HFFc6 (cell line): ENCODE measurements at regions not wholly inside any gene's neighbourhood (a gene's known extent, or its start where the extent isn't known, plus 50 kb on each side); places are given as distances from the start of the nearest gene placed in this dataset.

Experiments
- DNase-seq: peaks from one replicate; pipeline ENCODE4 v3.0.0-alpha.2; 2018
- H3K27ac Mint-ChIP-seq: 2 replicates; pipeline ENCODE4 v1.8.0; 2020; ENCODE audit warnings: mild to moderate bottlenecking, mixed read lengths
- H3K27me3 Mint-ChIP-seq: 2 replicates; pipeline ENCODE4 v1.8.0; 2021; ENCODE audit warnings: mild to moderate bottlenecking, moderate library complexity, mixed read lengths; ENCODE audit not compliant: insufficient read depth
- H3K36me3 Mint-ChIP-seq: 2 replicates; pipeline ENCODE4 v1.8.0; 2021; ENCODE audit warnings: low read depth, mixed read lengths
- H3K4me1 Mint-ChIP-seq: 2 replicates; pipeline ENCODE4 v1.8.0; 2020; ENCODE audit warnings: low read depth, mixed read lengths
- H3K4me3 Mint-ChIP-seq: 2 replicates; pipeline ENCODE4 v1.8.0; 2020; ENCODE audit warnings: mild to moderate bottlenecking, moderate library complexity, mixed read lengths
- H3K9me3 Mint-ChIP-seq: 2 replicates; pipeline ENCODE4 v1.8.0; 2020; ENCODE audit warnings: mild to moderate bottlenecking, mixed read lengths
- TF ChIP-seq, protein P1 (sequence below): fragments of 200-600 bp; sonication (generic); IDR thresholded peaks from 2 replicates; pipeline ENCODE4 v1.5.0; 2021; ENCODE audit warnings: antibody characterized with exemption, mild to moderate bottlenecking

DNA sequence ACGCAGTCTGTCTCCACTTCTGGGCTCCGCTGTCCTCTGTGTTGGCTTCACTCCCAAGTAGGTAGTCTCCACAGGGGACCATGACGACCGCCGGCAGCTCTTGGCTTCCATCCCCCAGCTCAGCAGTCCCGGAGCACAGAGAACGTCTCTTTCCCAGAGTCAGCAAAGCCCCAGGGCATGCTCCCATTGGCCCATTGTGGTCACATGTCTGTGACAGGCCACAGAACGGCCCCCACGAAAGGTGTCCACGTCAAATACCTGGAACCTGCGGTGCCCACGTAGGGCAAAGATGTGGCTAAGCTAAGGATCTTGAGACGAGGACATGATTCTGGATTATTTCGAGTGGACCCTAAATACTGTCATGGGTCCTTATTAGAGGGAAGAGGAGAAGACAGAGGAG lies 438.4 kb upstream of the SULF2 start:
- DNase-seq = no peak
- TF ChIP-seq, protein P1, sequence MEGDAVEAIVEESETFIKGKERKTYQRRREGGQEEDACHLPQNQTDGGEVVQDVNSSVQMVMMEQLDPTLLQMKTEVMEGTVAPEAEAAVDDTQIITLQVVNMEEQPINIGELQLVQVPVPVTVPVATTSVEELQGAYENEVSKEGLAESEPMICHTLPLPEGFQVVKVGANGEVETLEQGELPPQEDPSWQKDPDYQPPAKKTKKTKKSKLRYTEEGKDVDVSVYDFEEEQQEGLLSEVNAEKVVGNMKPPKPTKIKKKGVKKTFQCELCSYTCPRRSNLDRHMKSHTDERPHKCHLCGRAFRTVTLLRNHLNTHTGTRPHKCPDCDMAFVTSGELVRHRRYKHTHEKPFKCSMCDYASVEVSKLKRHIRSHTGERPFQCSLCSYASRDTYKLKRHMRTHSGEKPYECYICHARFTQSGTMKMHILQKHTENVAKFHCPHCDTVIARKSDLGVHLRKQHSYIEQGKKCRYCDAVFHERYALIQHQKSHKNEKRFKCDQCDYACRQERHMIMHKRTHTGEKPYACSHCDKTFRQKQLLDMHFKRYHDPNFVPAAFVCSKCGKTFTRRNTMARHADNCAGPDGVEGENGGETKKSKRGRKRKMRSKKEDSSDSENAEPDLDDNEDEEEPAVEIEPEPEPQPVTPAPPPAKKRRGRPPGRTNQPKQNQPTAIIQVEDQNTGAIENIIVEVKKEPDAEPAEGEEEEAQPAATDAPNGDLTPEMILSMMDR = no peak
- Mint-ChIP-seq H3K4me3 (no peak overlapping the region), H3K36me3 (peaks cover 9% of the 10 kb centered on the region; the same call in 1 of the 2 replicates), H3K27me3 (peaks cover 2% of the 10 kb centered on the region), H3K27ac (no peak overlapping the region), H3K9me3 (peaks cover 59% of the 10 kb centered on the region), H3K4me1 (no peaks in the 10 kb centered on the region)

DNA sequence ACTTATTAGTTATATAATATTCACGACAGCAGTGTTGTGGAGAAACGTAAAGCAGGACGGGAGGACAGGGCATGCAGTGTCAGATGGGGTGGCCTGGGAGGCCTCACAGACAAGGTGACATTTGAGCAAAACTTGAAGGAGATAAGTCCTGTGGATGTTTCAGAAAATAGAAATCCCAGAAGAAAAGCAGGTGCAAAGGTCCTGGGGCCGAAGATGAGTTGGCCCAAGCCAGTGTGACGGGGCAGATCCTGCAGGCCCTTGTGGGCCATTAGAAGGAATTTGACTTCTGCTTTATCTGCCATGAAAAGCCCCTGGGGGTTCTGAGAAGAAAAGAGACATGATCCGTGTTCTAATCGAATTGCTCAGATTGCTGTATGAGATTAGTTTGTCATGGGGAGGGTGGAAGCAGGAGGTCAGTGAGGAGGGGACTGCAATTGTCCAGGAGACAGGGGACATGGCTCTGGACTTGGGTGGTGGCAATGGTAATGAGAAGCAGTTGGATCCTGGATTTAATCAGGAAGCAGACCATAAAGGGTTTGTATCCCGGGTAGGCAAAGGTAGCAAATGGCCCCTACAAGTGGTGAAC lies 437.4 kb upstream of the SULF2 start:
- H3K4me3 Mint-ChIP-seq = no peak overlapping the region
- H3K9me3 Mint-ChIP-seq = peaks cover 64% of the 10 kb centered on the region
- no peak overlapping the region for H3K27ac Mint-ChIP-seq
- TF ChIP-seq, protein P1 = no peak
- peaks cover 2% of the 10 kb centered on the region for H3K27me3 Mint-ChIP-seq
- peaks cover 9% of the 10 kb centered on the region; the same call in 1 of the 2 replicates for H3K36me3 Mint-ChIP-seq
- H3K4me1 Mint-ChIP-seq = no peaks in the 10 kb centered on the region
- no peak for DNase-seq

DNA sequence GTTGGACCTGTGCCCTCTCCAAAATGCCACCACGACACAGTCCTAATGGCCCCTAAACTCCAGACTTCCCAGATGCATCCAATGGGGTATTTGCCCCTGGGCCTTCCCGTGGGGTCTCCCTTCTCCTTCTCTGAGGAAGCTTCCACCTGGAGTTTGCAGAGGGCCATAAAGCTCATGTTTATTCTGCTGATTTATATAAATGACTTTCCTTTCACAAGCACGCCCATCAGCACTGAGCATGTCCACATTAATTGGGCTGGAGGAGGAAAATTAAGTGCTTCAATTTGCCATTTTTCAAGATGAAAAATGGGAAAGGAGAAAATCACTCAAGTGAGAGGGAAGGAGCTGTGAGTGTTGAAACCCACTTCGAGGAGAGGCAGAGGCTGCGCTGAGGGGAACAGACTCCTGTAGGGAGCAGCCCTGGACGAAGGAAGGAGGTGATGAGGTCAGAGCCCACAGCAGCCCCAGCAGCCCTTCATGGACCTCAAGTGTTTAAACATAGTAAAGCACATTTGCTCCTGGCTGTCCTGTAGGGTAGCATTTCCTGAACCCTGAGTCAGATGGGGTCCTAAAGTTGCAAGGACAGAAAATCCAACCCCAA lies 434.9 kb upstream of the SULF2 start:
- H3K27me3 Mint-ChIP-seq = peaks cover 2% of the 10 kb centered on the region; the same call in 1 of the 2 replicates
- H3K27ac Mint-ChIP-seq = no peak overlapping the region
- peaks cover 63% of the 10 kb centered on the region for H3K9me3 Mint-ChIP-seq
- H3K36me3 Mint-ChIP-seq = 0 out of 2 replicates have a peak, but pooled peaks cover 8% of the 10 kb centered on the region
- TF ChIP-seq, protein P1 = no peak
- no peak for DNase-seq
- no peaks in the 10 kb centered on the region for H3K4me1 Mint-ChIP-seq
- H3K4me3 Mint-ChIP-seq = no peak overlapping the region

DNA sequence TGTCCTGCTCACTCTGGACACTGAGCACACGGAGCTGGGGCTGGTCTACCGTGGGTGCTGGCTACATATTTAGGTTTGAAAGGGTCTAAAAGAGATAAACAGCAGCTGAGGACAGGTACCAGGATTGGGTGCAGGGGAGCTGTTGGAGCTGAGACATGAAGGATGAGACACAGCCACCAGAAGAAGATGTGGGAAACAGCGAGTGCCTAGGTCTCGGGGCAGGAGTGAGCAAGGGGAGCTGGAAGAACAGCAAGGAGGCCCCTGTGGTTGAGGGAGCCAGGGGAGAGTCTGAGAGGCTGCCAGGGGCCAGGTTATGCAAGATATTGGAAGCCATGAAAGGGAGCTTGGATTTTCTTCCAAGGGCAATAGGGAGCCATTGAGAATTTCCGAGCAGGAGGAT lies 434.0 kb upstream of the SULF2 start:
- no peaks in the 10 kb centered on the region for H3K4me1 Mint-ChIP-seq
- no peak overlapping the region for H3K4me3 Mint-ChIP-seq
- no peak overlapping the region for H3K27ac Mint-ChIP-seq
- TF ChIP-seq, protein P1 = no peak
- H3K9me3 Mint-ChIP-seq = peaks cover 67% of the 10 kb centered on the region
- 0 out of 2 replicates have a peak, but pooled peaks cover 8% of the 10 kb centered on the region for H3K36me3 Mint-ChIP-seq
- H3K27me3 Mint-ChIP-seq = peaks cover 3% of the 10 kb centered on the region
- no peak for DNase-seq

DNA sequence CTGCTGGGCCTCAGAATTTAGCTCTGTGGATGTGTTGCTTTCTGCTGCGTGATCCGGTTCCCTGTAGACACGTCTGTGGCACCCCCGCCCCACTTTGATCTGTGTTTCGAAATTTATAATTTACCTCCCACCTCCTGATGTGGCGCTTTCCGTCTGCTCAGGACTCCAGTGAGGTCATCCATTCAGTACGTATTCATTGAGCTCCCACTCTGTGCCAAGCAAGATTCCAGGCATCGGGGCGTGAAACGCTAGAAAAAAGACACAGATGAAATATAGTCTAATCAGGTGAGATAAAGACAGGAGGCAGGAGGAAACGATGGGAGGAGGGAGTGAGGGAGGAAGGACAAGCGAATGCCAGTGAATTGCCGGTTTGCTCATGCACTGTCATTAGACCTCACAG lies 431.9 kb upstream of the SULF2 start:
- no peak for DNase-seq

More for the DNA sequence above, 431.9 kb upstream of the SULF2 start:
- Mint-ChIP-seq H3K4me3 (no peak overlapping the region), H3K36me3 (0 out of 2 replicates have a peak, but pooled peaks cover 4% of the 10 kb centered on the region), H3K27ac (no peak overlapping the region), H3K9me3 (peaks cover 53% of the 10 kb centered on the region), H3K4me1 (no peaks in the 10 kb centered on the region), H3K27me3 (peaks cover 3% of the 10 kb centered on the region)
- TF ChIP-seq, protein P1 = no peak
